ENCODE measurements at regions not wholly inside any gene's neighbourhood (a gene's known extent, or its start where the extent isn't known, plus 50 kb on each side); places are given as distances from the start of the nearest gene placed in this dataset.

DNA sequence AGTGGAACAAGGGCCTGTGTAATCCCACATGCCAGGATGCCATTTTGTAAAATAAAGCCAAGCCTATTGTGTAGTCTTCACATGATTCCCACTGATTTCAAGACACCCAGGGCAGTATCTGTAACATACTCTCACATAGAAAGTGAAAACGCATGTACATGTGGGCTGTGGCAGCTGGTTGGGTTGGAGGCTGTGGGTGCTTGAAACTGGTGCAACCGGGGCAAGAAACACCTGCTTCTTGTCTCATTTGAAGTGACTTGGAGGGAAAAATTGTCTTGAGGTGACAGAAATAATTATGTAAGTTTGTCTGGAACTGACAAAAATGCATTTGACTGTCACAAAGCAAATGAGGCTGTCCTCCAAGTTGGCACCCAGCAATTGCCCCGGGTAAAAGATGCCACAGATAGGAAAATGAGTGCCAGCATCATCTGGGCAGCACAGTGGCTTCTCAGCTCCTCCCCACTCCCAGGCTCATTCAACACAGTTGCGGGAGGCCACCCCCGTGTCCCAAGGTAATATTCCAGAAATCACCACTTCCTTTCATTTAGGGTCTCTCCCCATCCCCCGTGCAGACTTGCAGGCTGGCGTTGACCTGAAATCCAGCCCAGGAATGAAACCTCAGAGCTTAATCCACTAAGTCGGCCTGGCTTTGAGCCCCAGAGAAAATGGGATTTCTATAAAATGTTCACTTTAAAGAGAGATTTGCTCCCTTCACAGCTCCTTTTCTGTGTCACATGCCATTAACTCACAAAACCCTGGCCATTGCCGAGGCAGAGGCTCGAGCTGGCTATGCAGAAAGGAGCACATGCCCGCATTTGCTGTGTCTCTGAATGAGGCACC lies 293.9 kb upstream of the PARD3B start:
- TF ChIP-seq, protein P1, sequence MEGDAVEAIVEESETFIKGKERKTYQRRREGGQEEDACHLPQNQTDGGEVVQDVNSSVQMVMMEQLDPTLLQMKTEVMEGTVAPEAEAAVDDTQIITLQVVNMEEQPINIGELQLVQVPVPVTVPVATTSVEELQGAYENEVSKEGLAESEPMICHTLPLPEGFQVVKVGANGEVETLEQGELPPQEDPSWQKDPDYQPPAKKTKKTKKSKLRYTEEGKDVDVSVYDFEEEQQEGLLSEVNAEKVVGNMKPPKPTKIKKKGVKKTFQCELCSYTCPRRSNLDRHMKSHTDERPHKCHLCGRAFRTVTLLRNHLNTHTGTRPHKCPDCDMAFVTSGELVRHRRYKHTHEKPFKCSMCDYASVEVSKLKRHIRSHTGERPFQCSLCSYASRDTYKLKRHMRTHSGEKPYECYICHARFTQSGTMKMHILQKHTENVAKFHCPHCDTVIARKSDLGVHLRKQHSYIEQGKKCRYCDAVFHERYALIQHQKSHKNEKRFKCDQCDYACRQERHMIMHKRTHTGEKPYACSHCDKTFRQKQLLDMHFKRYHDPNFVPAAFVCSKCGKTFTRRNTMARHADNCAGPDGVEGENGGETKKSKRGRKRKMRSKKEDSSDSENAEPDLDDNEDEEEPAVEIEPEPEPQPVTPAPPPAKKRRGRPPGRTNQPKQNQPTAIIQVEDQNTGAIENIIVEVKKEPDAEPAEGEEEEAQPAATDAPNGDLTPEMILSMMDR (IDR thresholded peaks at IDR 0.05; ENCODE audit: borderline replicate concordance, insufficient read depth, low read depth, low read length): no peak
- no peak overlapping the region for H3K4me3 ChIP-seq (ENCODE audit: low read depth, low read length)

DNA sequence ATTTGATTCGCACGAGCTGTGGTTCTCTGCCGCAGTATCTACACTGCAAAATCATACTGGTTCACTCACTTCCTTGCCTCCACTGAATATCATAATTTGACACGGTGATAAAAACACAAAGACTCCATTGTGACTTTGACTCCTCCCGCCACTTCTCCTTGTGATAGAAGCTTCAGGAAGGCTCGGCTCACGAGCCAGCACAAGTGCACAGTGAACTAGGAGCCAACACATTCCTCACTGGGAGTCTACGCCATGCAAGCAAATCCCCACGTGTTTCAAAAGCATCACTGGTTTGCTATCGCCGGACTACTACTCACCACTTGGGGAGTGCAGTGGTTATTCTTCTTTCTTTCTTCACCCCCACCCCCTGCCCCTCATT lies 293.3 kb upstream of the PARD3B start:
- TF ChIP-seq, protein P1 (IDR thresholded peaks at IDR 0.05; ENCODE audit: borderline replicate concordance, insufficient read depth, low read depth, low read length): no peak
- H3K4me3 ChIP-seq (ENCODE audit: low read depth, low read length): no peak overlapping the region

GRCh38 chr2:204255071-204255470 lies 290.2 kb upstream of the PARD3B start:
- no peak overlapping the region for H3K4me3 ChIP-seq (ENCODE audit: low read depth, low read length)
- TF ChIP-seq, protein P1 (IDR thresholded peaks at IDR 0.05; ENCODE audit: borderline replicate concordance, insufficient read depth, low read depth, low read length): no peak

- TF ChIP-seq, protein P1 (IDR thresholded peaks at IDR 0.05; ENCODE audit: borderline replicate concordance, insufficient read depth, low read depth, low read length): no peak
- H3K4me3 ChIP-seq (ENCODE audit: low read depth, low read length): no peak overlapping the region
Measured at GRCh38 chr2:204255526-204255925, 289.7 kb upstream of the PARD3B start.

GRCh38 chr2:204257781-204258180 lies 287.5 kb upstream of the PARD3B start:
- TF ChIP-seq, protein P1 (IDR thresholded peaks at IDR 0.05; ENCODE audit: borderline replicate concordance, insufficient read depth, low read depth, low read length): no peak
- H3K4me3 ChIP-seq (ENCODE audit: low read depth, low read length): no peak overlapping the region

DNA sequence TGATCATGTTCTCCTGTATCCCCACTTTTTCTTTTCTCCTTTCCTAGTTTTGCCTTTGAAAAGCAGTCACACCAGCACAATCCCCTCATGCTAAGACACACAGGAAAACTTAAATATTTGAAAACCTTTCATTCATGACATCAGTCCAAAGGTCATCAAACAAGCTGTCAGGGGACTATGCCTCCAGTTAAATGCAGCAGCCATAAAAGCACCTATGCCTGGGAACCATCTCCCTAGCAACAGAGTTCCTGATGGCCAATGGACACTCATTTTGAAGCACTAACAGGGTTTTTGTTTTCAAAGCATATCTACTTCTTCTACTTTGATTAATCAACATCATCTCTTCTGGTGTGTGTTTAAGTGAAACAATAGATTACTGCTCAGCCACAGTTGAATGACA lies 286.4 kb upstream of the PARD3B start:
- no peak overlapping the region for H3K4me3 ChIP-seq (ENCODE audit: low read depth, low read length)
- TF ChIP-seq, protein P1 (IDR thresholded peaks at IDR 0.05; ENCODE audit: borderline replicate concordance, insufficient read depth, low read depth, low read length): no peak

Data from GM12875 (cell line).